HS-27A (cell line): ENCODE measurements at regions not wholly inside any gene's neighbourhood (a gene's known extent, or its start where the extent isn't known, plus 50 kb on each side); places are given as distances from the start of the nearest gene placed in this dataset.
"Not testable (repeated sequence)": the region's sequence is repeated elsewhere in the genome, so short reads cannot be mapped to it uniquely, and the experiment has no call there.

Source experiments
- DNase-seq: peaks from one replicate; pipeline ENCODE4 v3.0.0-alpha.2; 2012; ENCODE audit warnings: low read depth, missing footprints

- not testable (repeated sequence) for DNase-seq
Measured at GRCh38 chr18:73101491-73101890, 233.7 kb upstream of the NETO1 start.

GRCh38 chr18:73099759-73100158, 232.0 kb upstream of the NETO1 start:
- DNase-seq, result no peak

GRCh38 chr18:73093687-73094250, 226.0 kb upstream of the NETO1 start:
- no peak for DNase-seq

GRCh38 chr18:73088445-73088844, 220.7 kb upstream of the NETO1 start:
- no peak for DNase-seq

- DNase-seq, result no peak
Measured at GRCh38 chr18:73087282-73087977, 219.6 kb upstream of the NETO1 start.

- no peak for DNase-seq
Measured at GRCh38 chr18:73079920-73080319, 212.1 kb upstream of the NETO1 start.

- no peak for DNase-seq
Measured at GRCh38 chr18:73060666-73061288, 193.0 kb upstream of the NETO1 start.

GRCh38 chr18:73059280-73059679, 191.5 kb upstream of the NETO1 start:
- no peak for DNase-seq

GRCh38 chr18:73047688-73048087, 179.9 kb upstream of the NETO1 start:
- no peak for DNase-seq

- DNase-seq, result no peak
Measured at GRCh38 chr18:73045037-73045436, 177.2 kb upstream of the NETO1 start.

- DNase-seq, result no peak
Measured at GRCh38 chr18:73043611-73044010, 175.8 kb upstream of the NETO1 start.

GRCh38 chr18:73043211-73043610, 175.4 kb upstream of the NETO1 start:
- no peak for DNase-seq

- no peak for DNase-seq
Measured at GRCh38 chr18:73040247-73040646, 172.5 kb upstream of the NETO1 start.

GRCh38 chr18:73038336-73038735, 170.5 kb upstream of the NETO1 start:
- no peak for DNase-seq

- DNase-seq, result no peak
Measured at GRCh38 chr18:73023975-73024374, 156.2 kb upstream of the NETO1 start.

- DNase-seq, result no peak
Measured at GRCh38 chr18:73009691-73010090, 141.9 kb upstream of the NETO1 start.

- no peak for DNase-seq
Measured at GRCh38 chr18:73007915-73008308, 140.1 kb upstream of the NETO1 start.

GRCh38 chr18:73007195-73007914, 139.6 kb upstream of the NETO1 start:
- no peak for DNase-seq

- DNase-seq, result no peak
Measured at GRCh38 chr18:73006331-73006730, 138.5 kb upstream of the NETO1 start.

- no peak for DNase-seq
Measured at GRCh38 chr18:73004260-73004659, 136.5 kb upstream of the NETO1 start.

- DNase-seq, result no peak
Measured at GRCh38 chr18:72999971-73000607, 132.3 kb upstream of the NETO1 start.

GRCh38 chr18:72995558-72995957, 127.8 kb upstream of the NETO1 start:
- no peak for DNase-seq
